OCI-M1 (cell line): ENCODE measurements at regions not wholly inside any gene's neighbourhood (a gene's known extent, or its start where the extent isn't known, plus 50 kb on each side); places are given as distances from the start of the nearest gene placed in this dataset.
"Not testable (repeated sequence)": the region's sequence is repeated elsewhere in the genome, so short reads cannot be mapped to it uniquely, and the experiment has no call there.

ENCODE experiments used
- DNase-seq: peaks from one replicate; lab custom pipeline; 2025; lab: John Stamatoyannopoulos, UW

- no peak for DNase-seq
These were observed 257.0 kb upstream of the RNF32 start for GRCh38 chr7:156383526-156383925.

- no peak for DNase-seq
These were observed 260.3 kb upstream of the RNF32 start for GRCh38 chr7:156380261-156380660.

- no peak for DNase-seq
These were observed 261.1 kb upstream of the RNF32 start for GRCh38 chr7:156379324-156380070.

GRCh38 chr7:156378806-156379205 is 261.8 kb upstream of the RNF32 start:
- no peak for DNase-seq

GRCh38 chr7:156376317-156376716 is 264.3 kb upstream of the RNF32 start:
- no peak for DNase-seq

GRCh38 chr7:156374335-156374734 is 266.2 kb upstream of the RNF32 start:
- DNase-seq = no peak

- DNase-seq = not testable (repeated sequence)
These were observed 270.6 kb upstream of the RNF32 start for GRCh38 chr7:156369929-156370328.

GRCh38 chr7:156368053-156368843 is 272.3 kb upstream of the RNF32 start:
- no peak for DNase-seq

GRCh38 chr7:156363751-156364150 is 276.8 kb upstream of the RNF32 start:
- no peak for DNase-seq

- DNase-seq = no peak
These were observed 279.7 kb upstream of the RNF32 start for GRCh38 chr7:156360835-156361234.

GRCh38 chr7:156356551-156356950 is 284.0 kb upstream of the RNF32 start:
- no peak for DNase-seq

GRCh38 chr7:156353352-156353751 is 287.2 kb upstream of the RNF32 start:
- no peak for DNase-seq

GRCh38 chr7:156347703-156348248 is 292.8 kb upstream of the RNF32 start:
- DNase-seq = not testable (repeated sequence)

GRCh38 chr7:156347132-156347531 is 293.4 kb upstream of the RNF32 start:
- DNase-seq = no peak

- DNase-seq = no peak
These were observed 296.0 kb upstream of the RNF32 start for GRCh38 chr7:156344595-156344994.

GRCh38 chr7:156334636-156335035 is 305.9 kb upstream of the RNF32 start:
- DNase-seq = no peak

GRCh38 chr7:156327916-156328315 is 312.7 kb upstream of the RNF32 start:
- no peak for DNase-seq

- no peak for DNase-seq
These were observed 313.1 kb upstream of the RNF32 start for GRCh38 chr7:156327474-156327873.

- no peak for DNase-seq
These were observed 316.4 kb upstream of the RNF32 start for GRCh38 chr7:156324201-156324600.

GRCh38 chr7:156321430-156321829 is 319.1 kb upstream of the RNF32 start:
- not testable (repeated sequence) for DNase-seq

- no peak for DNase-seq
These were observed 321.6 kb upstream of the RNF32 start for GRCh38 chr7:156318926-156319325.

GRCh38 chr7:156318426-156318825 is 322.1 kb upstream of the RNF32 start:
- no peak for DNase-seq

- DNase-seq = no peak
These were observed 331.5 kb upstream of the RNF32 start for GRCh38 chr7:156309016-156309620.
